Transverse colon (tissue), 4 donors: ENCODE measurements at regions not wholly inside any gene's neighbourhood (a gene's known extent, or its start where the extent isn't known, plus 50 kb on each side); places are given as distances from the start of the nearest gene placed in this dataset.

Experiments
- EP300 ChIP-seq: sonication (generic); formaldehyde crosslinking; IDR thresholded peaks from one replicate; pipeline ENCODE4 v1.6.1; 2017; ENCODE audit warnings: antibody characterized with exemption, low read depth
- POLR2A ChIP-seq: fragments of 450-650 bp; IDR thresholded peaks from one replicate; pipeline ENCODE4 v1.6.1; 2016; ENCODE audit warnings: antibody characterized with exemption, mild to moderate bottlenecking, moderate library complexity
- POLR2AphosphoS5 ChIP-seq, 3 donors: sonication (generic); formaldehyde crosslinking; IDR thresholded peaks; one replicate each; pipeline ENCODE4 v1.6.1; 2016; ENCODE audit warnings: antibody characterized with exemption in 3 of 3
- TF ChIP-seq, protein P1 (sequence below), 5 experiments: fragments of 200-600 bp in 3 of 5; fragments of 450-650 bp in 2 of 5; sonication (generic) in 3 of 5; IDR thresholded peaks; 1 replicate in 2 of 5; 2 replicates in 3 of 5; pipeline ENCODE4 v1.5.1; 2016 to 2017; ENCODE audit warnings: antibody characterized with exemption in 5 of 5, inconsistent platforms in 3 of 5, mild to moderate bottlenecking in 2 of 5, moderate library complexity in 1 of 5

DNA sequence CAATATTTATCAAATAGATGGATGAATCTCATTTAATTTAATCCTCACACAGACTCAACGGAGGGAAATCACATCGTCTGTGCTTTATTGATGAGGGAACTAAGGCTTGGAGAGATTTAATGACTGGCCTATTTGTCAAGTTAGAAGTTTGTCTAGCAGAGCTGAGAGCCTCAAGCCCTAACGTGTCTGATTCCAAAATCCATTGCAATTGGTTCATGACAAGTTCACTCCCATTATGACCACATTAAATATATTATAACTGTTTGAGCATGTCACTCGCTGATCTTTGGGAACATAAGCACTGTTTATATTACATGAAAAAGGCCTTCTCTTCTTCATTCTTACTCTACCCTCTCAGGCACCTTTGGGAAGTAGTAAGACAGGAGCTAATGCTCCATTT lies 89.4 kb upstream of the SIRPA start:
- TF ChIP-seq, protein P1, sequence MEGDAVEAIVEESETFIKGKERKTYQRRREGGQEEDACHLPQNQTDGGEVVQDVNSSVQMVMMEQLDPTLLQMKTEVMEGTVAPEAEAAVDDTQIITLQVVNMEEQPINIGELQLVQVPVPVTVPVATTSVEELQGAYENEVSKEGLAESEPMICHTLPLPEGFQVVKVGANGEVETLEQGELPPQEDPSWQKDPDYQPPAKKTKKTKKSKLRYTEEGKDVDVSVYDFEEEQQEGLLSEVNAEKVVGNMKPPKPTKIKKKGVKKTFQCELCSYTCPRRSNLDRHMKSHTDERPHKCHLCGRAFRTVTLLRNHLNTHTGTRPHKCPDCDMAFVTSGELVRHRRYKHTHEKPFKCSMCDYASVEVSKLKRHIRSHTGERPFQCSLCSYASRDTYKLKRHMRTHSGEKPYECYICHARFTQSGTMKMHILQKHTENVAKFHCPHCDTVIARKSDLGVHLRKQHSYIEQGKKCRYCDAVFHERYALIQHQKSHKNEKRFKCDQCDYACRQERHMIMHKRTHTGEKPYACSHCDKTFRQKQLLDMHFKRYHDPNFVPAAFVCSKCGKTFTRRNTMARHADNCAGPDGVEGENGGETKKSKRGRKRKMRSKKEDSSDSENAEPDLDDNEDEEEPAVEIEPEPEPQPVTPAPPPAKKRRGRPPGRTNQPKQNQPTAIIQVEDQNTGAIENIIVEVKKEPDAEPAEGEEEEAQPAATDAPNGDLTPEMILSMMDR (IDR thresholded peaks at IDR 0.05) = no peak
- TF ChIP-seq POLR2A (no peak), POLR2AphosphoS5 (IDR thresholded peaks at IDR 0.05) (no peak), EP300 (no peak)
